MM.1S (cell line): ENCODE measurements at regions not wholly inside any gene's neighbourhood (a gene's known extent, or its start where the extent isn't known, plus 50 kb on each side); places are given as distances from the start of the nearest gene placed in this dataset.

Experiments
- EZH2phosphoT487 ChIP-seq: fragments of 300-600 bp; sonication (generic); IDR thresholded peaks from 2 replicates; pipeline ENCODE4 v1.6.1; 2018; ENCODE audit warnings: antibody characterized with exemption, low read length
- TF ChIP-seq, protein P1 (sequence below): fragments of 300-600 bp; sonication (generic); IDR thresholded peaks from 2 replicates; pipeline ENCODE4 v1.5.1; 2016; ENCODE audit warnings: antibody characterized with exemption, low read length, mixed read lengths

DNA sequence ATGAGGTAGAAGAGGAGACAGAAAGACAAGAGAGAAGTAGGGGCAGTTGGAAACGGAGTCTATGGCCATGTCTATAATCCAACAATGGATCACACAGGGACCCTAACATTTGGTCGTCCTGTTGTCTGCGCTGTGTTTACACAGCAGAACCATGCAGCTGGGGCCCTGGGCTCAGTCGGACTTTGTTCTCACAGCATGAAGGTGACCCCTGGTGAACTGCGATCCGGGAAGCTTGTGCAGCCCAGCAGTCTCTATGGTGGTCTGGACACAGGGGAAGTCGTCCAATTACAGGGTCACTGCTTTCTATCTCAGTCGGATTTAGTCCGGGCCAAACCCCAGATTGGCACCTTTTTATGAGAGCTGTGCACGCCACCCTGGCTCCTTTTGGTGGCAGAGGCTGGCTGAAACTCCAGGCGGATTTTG lies 153.6 kb downstream of the FOXA2 start:
- TF ChIP-seq, protein P1, sequence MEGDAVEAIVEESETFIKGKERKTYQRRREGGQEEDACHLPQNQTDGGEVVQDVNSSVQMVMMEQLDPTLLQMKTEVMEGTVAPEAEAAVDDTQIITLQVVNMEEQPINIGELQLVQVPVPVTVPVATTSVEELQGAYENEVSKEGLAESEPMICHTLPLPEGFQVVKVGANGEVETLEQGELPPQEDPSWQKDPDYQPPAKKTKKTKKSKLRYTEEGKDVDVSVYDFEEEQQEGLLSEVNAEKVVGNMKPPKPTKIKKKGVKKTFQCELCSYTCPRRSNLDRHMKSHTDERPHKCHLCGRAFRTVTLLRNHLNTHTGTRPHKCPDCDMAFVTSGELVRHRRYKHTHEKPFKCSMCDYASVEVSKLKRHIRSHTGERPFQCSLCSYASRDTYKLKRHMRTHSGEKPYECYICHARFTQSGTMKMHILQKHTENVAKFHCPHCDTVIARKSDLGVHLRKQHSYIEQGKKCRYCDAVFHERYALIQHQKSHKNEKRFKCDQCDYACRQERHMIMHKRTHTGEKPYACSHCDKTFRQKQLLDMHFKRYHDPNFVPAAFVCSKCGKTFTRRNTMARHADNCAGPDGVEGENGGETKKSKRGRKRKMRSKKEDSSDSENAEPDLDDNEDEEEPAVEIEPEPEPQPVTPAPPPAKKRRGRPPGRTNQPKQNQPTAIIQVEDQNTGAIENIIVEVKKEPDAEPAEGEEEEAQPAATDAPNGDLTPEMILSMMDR: no peak
- no peak for TF ChIP-seq EZH2phosphoT487
